Panc1 (cell line): ENCODE measurements at regions not wholly inside any gene's neighbourhood (a gene's known extent, or its start where the extent isn't known, plus 50 kb on each side); places are given as distances from the start of the nearest gene placed in this dataset.

Source experiments
- ATAC-seq: fragments of 200-7000 bp; cut with Tn5 transposase; 2 replicates; pipeline ENCODE4 v1.9.1; 2020; ENCODE audit warnings: mild to moderate bottlenecking, moderate library complexity
- BruUV-seq: library from RNA; stranded (reverse); fragments of 400-500 nt; replicated peaks from 2 replicates; lab custom pipeline; 2021; lab: Mats Ljungman, UMichigan
- CTCF ChIA-PET: fragments of 300-600 bp; sonication (Branson Sonifier 250); formaldehyde crosslinking; loops from one replicate; lab custom pipeline; 2022; ENCODE audit warnings: antibody characterized with exemption; lab: Charles Lee
- POLR2A ChIA-PET: fragments of 300-600 bp; sonication (Branson Sonifier 250); formaldehyde crosslinking; loops from one replicate; lab custom pipeline; 2022; ENCODE audit warnings: antibody characterized with exemption; lab: Charles Lee
- DNase-seq: peaks from one replicate; pipeline ENCODE4 v3.0.0-alpha.2; 2010; ENCODE audit warnings: low read depth, low spot score
- H3K27ac ChIP-seq: 2 replicates; pipeline ENCODE4 v1.5.1; 2011; ENCODE audit warnings: mild to moderate bottlenecking, low read length, inconsistent platforms
- H3K27me3 ChIP-seq: fragments of 200-500 bp; sonication (Bioruptor generic); 2 replicates; pipeline ENCODE4 v1.6.0; 2014; ENCODE audit warnings: low read length, inconsistent platforms; ENCODE audit not compliant: control insufficient read depth, insufficient read depth
- H3K36me3 ChIP-seq: fragments of 200-500 bp; sonication (Bioruptor generic); 2 replicates; pipeline ENCODE4 v1.5.1; 2014; ENCODE audit warnings: inconsistent platforms, mild to moderate bottlenecking, low read length, moderate library complexity; ENCODE audit not compliant: control insufficient read depth, insufficient read depth
- H3K4me1 ChIP-seq: 2 replicates; pipeline ENCODE4 v1.5.1; 2011; ENCODE audit warnings: inconsistent platforms, mild to moderate bottlenecking, low read length, moderate library complexity; ENCODE audit not compliant: control insufficient read depth, insufficient read depth
- H3K4me3 ChIP-seq, 2 experiments: 2 replicates each; pipeline ENCODE4 v1.5.1; 2011 to 2012; ENCODE audit warnings: low read depth in 2 of 2, low read length in 2 of 2, mild to moderate bottlenecking in 2 of 2, inconsistent platforms in 1 of 2, moderate library complexity in 1 of 2
- H3K9me3 ChIP-seq: fragments of 200-500 bp; sonication (Bioruptor generic); 2 replicates; pipeline ENCODE4 v1.5.1; 2014; ENCODE audit warnings: low read depth, mild to moderate bottlenecking, inconsistent platforms, low read length, moderate library complexity; ENCODE audit not compliant: control insufficient read depth, insufficient read depth
- POLR2AphosphoS5 ChIP-seq: IDR thresholded peaks from 2 replicates; pipeline ENCODE4 v1.6.1; 2012; ENCODE audit warnings: mild to moderate bottlenecking, low read depth, low read length, moderate library complexity
- SIN3A ChIP-seq: IDR thresholded peaks from 2 replicates; pipeline ENCODE4 v1.6.1; 2012; ENCODE audit warnings: low read depth, mild to moderate bottlenecking, low read length, moderate library complexity, borderline replicate concordance; ENCODE audit not compliant: insufficient read depth
- TCF7L2 ChIP-seq: IDR thresholded peaks from 2 replicates; pipeline ENCODE4 v1.6.1; 2011; ENCODE audit warnings: mild to moderate bottlenecking, low read depth, low read length, inconsistent platforms
- in situ Hi-C: cut with HindIII; loops from 2 replicates; pipeline ENCODE4 v1.10.0; 2016; ENCODE audit warnings: low sequenced_read_pairs, low pct_unique_long_range_greater_than_20kb
- intact Hi-C: fragments of 100-400 bp; cut with micrococcal nuclease; formaldehyde crosslinking; loops from one replicate; pipeline ENCODE4 v1.10.0; 2022; ENCODE audit not compliant: unreplicated experiment
- TF ChIP-seq, protein P1 (sequence below), 2 experiments: IDR thresholded peaks; 2 replicates each; pipeline ENCODE4 v1.6.1; 2011 to 2012; ENCODE audit warnings: low read depth in 2 of 2, control low read depth in 1 of 2, low read length in 1 of 2, mild to moderate bottlenecking in 1 of 2, moderate library complexity in 1 of 2; ENCODE audit not compliant: insufficient read depth in 1 of 2
- TF ChIP-seq, protein P2 (sequence below): fragments of 450-650 bp; IDR thresholded peaks from 2 replicates; pipeline ENCODE4 v1.5.1; 2017; ENCODE audit warnings: mild to moderate bottlenecking

DNA sequence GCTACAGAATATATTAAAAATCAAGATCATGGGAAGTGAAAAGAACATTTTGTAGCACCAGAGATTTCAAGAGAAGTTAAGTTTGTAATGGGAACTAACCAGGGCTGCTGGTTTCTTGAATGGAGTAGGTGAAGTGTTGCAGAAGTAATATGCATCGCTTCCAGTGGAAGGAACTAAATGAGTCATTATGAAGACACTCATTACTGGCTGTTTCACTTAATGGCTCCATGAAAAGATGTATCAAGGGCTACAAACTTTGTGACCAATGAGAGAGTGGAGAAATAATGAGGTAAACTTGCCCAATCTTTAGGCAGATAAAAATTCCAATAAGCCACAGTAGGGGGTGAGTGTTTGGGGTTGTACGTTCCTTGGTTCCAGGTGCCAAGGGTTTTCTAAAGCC lies 380.4 kb upstream of the POU3F3 start:
- in situ Hi-C loops (no loop called here), intact Hi-C loops (no loop called here)
- TF ChIP-seq, protein P1, sequence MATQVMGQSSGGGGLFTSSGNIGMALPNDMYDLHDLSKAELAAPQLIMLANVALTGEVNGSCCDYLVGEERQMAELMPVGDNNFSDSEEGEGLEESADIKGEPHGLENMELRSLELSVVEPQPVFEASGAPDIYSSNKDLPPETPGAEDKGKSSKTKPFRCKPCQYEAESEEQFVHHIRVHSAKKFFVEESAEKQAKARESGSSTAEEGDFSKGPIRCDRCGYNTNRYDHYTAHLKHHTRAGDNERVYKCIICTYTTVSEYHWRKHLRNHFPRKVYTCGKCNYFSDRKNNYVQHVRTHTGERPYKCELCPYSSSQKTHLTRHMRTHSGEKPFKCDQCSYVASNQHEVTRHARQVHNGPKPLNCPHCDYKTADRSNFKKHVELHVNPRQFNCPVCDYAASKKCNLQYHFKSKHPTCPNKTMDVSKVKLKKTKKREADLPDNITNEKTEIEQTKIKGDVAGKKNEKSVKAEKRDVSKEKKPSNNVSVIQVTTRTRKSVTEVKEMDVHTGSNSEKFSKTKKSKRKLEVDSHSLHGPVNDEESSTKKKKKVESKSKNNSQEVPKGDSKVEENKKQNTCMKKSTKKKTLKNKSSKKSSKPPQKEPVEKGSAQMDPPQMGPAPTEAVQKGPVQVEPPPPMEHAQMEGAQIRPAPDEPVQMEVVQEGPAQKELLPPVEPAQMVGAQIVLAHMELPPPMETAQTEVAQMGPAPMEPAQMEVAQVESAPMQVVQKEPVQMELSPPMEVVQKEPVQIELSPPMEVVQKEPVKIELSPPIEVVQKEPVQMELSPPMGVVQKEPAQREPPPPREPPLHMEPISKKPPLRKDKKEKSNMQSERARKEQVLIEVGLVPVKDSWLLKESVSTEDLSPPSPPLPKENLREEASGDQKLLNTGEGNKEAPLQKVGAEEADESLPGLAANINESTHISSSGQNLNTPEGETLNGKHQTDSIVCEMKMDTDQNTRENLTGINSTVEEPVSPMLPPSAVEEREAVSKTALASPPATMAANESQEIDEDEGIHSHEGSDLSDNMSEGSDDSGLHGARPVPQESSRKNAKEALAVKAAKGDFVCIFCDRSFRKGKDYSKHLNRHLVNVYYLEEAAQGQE (IDR thresholded peaks at IDR 0.05; ENCODE audit: insufficient read depth in 1 of 2, low read depth in 2 of 2, low read length in 1 of 2) = no peak
- TF ChIP-seq SIN3A = no peak
- no peak for TF ChIP-seq POLR2AphosphoS5
- TF ChIP-seq, protein P2, sequence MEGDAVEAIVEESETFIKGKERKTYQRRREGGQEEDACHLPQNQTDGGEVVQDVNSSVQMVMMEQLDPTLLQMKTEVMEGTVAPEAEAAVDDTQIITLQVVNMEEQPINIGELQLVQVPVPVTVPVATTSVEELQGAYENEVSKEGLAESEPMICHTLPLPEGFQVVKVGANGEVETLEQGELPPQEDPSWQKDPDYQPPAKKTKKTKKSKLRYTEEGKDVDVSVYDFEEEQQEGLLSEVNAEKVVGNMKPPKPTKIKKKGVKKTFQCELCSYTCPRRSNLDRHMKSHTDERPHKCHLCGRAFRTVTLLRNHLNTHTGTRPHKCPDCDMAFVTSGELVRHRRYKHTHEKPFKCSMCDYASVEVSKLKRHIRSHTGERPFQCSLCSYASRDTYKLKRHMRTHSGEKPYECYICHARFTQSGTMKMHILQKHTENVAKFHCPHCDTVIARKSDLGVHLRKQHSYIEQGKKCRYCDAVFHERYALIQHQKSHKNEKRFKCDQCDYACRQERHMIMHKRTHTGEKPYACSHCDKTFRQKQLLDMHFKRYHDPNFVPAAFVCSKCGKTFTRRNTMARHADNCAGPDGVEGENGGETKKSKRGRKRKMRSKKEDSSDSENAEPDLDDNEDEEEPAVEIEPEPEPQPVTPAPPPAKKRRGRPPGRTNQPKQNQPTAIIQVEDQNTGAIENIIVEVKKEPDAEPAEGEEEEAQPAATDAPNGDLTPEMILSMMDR = no peak
- no peak for TF ChIP-seq TCF7L2
- Histone ChIP-seq H3K27me3 (no peaks in the 10 kb centered on the region; the same call in 1 of the 2 replicates), H3K27ac (no peak overlapping the region), H3K4me3 (no peak overlapping the region), H3K4me1 (no peaks in the 10 kb centered on the region), H3K36me3 (no peaks in the 10 kb centered on the region), H3K9me3 (no peaks in the 10 kb centered on the region)
- DNase-seq (no peak), ATAC-seq (no peak)
- ChIA-PET POLR2A (no interaction called here), CTCF (no interaction called here)
- BruUV-seq = no TSS peak

DNA sequence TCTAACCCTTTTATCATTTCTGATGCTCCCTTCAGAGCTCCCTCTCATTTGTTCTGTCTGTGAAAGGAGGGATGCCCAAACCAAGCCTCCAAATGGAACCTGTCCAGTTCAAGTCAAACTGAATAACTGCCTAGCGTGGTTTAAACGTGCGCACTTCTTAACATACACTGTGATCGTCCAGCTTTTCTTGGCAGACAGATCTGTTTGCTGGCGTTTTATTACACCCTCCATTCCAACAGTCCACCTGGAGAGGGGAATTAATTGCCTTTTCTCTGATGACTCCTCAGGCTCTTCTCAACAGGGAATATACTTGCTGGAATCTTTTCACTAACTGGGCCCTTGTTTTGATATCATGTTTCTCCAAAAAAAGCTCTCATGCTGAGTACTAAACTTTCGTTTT lies 379.2 kb upstream of the POU3F3 start:
- H3K4me1 ChIP-seq = no peaks in the 10 kb centered on the region
- in situ Hi-C loops (no loop called here), intact Hi-C loops (no loop called here)
- ChIA-PET CTCF (interaction anchor here (0.7 kb wide), 1 partner anchor 400 kb away, joined by 3 read pairs; no protein-coding TSS in a partner anchor), POLR2A (no interaction called here)
- no peaks in the 10 kb centered on the region for H3K9me3 ChIP-seq
- DNase-seq (no peak), ATAC-seq (no peak)
- H3K36me3 ChIP-seq = no peaks in the 10 kb centered on the region
- no peaks in the 10 kb centered on the region for H3K27me3 ChIP-seq
- TF ChIP-seq, protein P2 = no peak
- TF ChIP-seq TCF7L2 (no peak), POLR2AphosphoS5 (no peak), SIN3A (no peak)
- TF ChIP-seq, protein P1 (IDR thresholded peaks at IDR 0.05; ENCODE audit: insufficient read depth in 1 of 2, low read depth in 2 of 2, low read length in 1 of 2) = no peak
- H3K4me3 ChIP-seq = no peak overlapping the region
- no TSS peak for BruUV-seq
- no peak overlapping the region for H3K27ac ChIP-seq
